HG03060 (cell line): ENCODE measurements at regions not wholly inside any gene's neighbourhood (a gene's known extent, or its start where the extent isn't known, plus 50 kb on each side); places are given as distances from the start of the nearest gene placed in this dataset.

Experiments used
- ATAC-seq: cut with Tn5 transposase; IDR thresholded peaks from one replicate; pipeline ENCODE4 v1.9.1; 2021; ENCODE audit warnings: low read depth, moderate number of reproducible peaks; ENCODE audit not compliant: unreplicated experiment

DNA sequence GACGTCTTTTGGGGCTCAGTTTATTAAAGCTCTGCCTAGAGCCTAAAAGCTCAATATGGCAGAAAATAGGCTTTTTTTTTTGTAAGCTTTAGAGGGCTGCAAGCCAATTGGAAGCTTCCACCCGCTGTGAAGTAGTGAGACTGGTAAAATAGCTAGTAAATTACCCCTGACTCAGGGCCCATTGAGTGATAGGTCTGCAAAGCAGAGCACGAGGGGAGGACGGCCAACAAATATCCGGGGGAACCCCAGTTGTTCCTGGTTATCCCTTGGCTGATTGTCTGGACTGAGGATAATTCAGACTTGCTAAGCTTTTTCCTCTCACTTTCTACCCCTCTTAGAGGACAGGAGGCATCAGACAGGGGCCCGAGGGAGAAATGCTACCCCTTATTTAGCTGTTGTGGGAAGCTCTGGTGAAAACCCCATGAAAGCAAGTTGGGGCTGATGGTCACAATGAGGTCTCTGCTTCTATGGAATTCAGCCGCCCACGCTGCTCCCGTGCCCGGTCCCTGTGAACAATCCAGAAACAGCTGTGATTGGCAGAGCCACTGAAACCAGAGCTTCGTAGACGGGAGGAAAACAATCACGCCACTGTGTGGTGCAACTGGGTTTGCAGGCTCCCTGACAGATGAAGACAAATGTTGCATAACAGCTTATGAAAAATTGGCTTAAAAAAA is 141.9 kb upstream of the LGALSL start:
- ATAC-seq = no peak

DNA sequence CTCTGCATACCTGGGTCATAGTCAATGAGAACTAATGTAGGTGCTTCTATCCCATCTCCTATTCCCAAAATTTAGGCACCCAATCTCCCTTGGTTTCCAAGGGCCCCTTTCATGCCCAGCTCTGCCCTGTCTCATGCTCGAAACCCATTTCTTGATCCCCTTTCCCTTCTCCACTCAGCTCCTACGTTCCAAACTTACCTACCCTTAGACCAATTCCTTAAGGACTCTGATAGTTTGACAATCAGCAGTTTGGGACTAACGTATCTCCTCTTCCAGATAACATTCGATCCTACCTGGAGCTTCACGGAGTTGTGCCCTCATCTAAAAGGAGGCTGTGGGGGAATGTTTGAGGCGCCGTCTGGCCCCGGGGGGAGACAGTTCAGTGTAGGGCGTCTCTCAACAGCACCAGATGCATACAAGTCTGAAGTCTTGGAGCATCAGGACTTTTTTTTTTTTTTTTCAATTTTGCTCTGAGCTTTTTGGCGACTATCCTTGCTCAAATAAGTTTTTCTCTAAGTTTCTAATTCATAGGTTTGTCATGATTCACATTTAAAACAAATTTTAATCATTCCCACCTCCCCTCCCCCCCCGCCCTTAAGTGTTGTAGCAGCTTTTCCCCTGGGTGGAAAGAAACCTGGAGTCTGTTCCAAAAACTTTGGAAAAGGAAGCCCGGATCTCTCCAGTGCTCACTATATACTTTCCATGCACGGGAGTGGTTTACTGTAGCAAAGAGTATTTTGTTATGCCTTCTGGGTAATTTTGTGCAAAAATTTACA is 141.2 kb upstream of the LGALSL start:
- ATAC-seq = no peak

DNA sequence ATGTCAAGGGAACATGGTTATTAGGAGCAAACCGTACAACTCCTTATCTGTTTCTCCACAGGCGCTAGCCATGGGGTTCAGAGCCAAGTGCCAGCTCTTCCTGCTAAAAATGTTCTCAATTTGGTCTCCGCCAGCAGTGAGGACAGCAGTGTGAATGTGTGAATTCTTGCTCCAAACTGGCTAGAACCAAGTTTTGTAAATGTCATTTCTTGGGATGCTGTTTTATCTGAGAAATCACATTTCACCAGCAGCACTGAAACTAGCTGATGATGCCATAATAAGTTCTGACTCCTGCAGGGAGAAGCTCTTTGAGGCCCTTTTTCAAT is 140.6 kb upstream of the LGALSL start:
- no peak for ATAC-seq

DNA sequence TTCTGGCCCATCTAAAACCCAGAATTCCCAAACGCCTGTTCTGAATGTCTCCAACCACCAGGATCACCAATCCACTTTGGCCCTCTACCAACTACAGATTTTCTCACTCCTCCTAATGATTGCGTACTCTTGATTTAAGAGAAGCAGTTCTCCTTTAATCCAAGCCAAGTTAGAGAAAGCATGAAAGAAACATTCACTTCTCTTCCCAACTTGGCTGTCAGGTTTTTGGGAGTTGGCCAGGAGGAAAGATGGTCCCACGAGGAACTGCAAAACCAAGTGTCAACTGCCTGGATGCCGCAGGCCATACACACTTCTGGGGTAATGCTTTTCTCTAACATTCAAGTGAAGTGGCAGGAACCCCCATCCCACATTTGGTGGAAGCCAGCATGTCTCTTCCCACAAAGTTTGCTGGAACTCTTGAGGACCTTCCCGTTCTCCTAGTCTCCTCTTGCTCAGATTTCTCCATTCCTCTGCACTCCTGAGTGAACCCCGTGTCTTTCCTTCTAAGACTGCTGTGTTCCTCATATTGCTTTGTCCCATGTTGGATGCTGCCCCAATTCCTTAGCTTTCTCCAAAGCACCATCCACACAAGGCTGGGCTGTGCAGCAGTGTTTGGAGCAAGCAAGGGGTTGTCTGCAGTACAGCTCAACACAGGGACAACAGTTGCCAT is 138.5 kb upstream of the LGALSL start:
- no peak for ATAC-seq

- ATAC-seq = no peak
Measured at GRCh38 chr2:64317707-64318475, 136.1 kb upstream of the LGALSL start.

- ATAC-seq = no peak
Measured at GRCh38 chr2:64318476-64318748, 135.6 kb upstream of the LGALSL start.

- ATAC-seq = no peak
Measured at GRCh38 chr2:64319896-64320295, 134.1 kb upstream of the LGALSL start.

DNA sequence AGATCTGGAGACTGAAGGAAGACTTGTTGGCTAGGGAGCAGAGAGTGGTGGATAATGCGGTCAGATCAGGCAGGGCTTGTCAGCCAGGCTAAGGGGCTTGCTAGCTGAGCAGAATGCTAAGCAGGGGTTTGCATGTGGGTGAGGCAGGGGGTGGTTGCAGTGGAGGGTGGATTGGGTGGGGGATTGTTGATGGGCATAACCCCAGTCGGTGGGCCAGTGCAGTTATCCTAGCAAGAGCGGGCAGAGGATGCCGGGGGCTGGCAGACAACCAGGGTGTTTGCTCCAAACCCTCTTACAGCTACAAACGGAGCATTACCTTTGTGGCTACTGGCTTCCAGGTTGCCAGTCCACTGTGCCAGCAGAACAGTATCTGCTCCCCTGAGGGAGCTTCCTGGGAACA is 131.5 kb upstream of the LGALSL start:
- no peak for ATAC-seq

DNA sequence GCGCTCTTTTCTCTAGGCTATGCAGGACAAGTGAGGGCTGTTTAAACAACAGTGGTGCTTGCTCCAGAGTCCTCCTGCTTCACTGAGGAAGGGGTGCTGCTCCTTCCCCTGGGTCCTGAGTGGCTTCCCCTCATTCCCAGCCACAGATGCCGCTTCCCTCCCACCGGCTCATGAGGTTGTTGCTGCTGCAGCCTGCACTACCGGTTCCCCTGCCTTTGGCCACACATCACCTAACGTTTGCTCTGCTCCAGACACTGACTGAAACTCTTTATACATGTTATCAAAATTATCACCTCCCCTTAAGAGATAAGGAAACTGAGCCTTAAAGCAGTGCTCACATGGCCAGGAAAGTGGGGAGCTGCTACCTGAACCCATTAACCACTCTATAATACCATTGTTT is 130.8 kb upstream of the LGALSL start:
- ATAC-seq = no peak

DNA sequence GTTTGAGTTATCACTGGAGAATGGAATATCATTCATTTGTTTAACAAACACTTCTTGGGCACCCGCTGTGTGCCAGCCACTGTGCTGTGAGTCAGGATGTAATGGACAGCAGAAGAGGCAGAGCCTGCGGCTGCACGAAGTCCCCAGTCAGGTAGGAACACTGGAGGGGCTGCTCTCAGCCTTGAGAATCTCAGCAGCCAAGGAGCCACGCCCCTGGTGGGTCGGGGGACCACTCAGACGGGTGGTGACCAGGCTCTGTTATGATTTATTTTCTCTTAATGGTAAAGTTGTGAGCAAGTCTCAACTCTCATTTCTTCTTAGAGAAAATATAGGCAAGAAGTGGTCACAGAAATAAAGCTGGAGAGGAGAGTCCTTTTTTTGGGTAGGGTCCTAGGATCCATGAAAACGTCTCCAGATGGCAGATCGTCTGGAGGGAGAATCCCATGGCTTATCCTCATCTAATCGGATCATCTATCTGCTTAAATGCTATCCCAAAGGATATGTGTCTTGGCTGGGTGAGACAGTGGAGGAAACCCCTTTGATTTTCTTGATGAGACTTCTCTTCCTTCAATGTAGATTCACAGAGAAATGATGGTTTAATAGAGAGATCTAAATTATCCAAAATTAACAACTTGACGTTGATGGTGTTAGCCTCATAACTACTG is 129.1 kb upstream of the LGALSL start:
- no peak for ATAC-seq

DNA sequence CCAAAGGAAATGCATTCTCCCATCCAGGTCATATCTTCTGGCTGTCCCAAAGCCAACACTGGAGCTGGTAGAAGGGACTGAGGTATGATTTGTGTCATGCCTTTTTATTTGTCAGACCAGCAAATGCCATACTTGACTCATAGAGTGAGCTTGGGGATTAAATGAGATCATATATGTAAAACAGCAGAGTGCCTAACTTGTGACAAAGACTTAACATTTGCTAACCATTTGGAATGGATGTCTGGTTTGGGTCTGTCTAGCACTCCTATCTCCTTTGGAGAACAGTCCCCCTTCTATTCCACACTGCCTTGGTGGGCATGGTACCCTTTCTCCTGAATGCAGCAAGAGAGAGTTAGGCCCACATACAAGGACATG is 128.5 kb upstream of the LGALSL start:
- peak; percentile 15 for ATAC-seq

DNA sequence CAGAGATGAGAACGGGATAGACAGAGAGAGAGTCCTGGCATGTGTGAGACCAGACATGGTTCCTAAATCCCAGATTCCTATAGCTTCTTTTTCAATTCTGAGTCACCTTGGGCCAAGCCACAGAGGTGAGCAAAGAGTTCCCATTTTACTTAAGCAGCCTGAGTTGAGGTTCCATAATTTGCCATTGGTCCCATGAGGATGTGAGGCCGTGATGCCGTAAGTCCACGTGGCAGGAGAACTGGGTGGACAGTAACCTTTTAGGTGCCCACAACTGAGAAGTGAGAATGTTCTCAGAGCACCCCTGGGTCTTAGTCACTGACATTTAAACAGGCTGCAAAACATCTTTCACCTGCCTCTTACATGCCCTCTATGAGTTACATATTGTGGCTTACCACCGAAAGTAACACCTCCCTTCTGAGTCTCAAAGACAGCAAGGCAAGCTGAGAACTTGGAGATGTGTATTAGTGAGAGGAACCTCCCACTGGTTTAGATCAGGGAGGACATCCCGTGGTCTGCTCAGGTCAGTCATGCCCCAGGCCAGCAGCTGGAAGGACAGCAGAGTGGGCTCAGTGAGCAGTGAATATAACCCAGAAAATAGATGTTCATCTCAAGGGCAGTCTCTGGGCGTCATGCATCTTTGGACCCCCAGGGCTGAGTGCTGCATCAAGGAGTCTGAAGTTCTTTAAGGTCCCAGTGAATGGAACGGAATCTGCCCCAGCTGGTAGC is 127.9 kb upstream of the LGALSL start:
- peak; percentile 73 for ATAC-seq

GRCh38 chr2:64326578-64327050 is 127.3 kb upstream of the LGALSL start:
- no peak for ATAC-seq

GRCh38 chr2:64327129-64327509 is 126.8 kb upstream of the LGALSL start:
- no peak for ATAC-seq

DNA sequence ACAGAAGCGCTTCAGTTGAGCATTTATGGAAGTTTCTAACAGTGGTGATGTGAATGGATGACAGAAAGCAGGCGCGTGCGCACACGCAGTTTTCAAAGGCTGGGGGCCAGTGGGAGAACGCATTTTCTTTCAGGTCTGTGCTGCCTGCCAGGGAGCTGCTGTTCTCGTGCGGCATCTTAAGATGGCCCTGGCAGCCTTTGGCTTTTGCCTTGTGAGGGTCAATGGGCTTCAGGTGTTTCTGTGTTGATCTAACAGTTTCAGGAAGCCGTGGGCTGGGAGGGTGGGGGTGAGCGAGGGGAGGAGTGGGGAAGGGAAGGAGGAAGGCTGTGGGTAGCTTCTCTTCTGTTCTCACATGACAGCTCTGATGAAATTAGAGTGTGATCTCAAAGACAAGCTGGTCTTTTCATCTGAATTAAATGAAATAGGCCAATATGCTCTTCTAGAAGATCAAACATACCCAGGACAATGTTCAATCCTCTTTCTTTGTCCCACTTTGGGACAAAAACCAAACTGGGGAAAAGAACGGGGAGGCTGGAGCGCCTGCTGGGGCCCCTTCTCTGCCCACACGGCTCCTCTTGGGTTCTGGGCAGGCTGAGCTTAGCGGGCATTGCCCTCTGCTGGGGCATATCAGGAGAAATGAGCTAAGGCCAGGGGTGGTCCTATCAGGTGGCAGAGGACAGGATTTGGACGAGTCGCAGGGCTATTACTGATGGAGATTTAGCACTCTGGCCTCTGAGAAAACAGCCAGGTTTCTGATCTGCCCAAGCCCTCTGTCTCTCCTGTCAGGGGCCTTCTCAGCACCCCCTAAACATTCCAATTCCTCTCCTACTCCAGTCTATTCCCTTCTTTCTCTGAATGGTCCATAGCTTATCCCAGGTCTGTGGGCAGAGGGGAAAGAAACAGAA is 126.2 kb upstream of the LGALSL start:
- ATAC-seq = no peak

DNA sequence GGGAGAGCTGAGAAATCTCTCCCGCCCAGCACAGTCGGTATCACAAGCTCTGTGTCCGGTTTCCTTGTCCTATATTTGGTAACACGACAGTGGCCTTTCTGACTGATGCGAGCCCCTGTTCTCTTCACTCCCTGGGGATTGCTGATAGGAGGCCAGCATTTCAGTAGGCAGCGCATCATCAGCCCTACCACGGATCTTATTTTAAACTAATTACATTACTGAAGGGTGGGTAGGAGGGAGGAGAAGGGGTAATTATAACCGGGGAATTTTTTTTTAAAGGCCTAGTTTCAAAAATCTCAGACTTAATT is 125.6 kb upstream of the LGALSL start:
- no peak for ATAC-seq

- ATAC-seq = no peak
Measured at GRCh38 chr2:64328756-64329155, 125.2 kb upstream of the LGALSL start.

DNA sequence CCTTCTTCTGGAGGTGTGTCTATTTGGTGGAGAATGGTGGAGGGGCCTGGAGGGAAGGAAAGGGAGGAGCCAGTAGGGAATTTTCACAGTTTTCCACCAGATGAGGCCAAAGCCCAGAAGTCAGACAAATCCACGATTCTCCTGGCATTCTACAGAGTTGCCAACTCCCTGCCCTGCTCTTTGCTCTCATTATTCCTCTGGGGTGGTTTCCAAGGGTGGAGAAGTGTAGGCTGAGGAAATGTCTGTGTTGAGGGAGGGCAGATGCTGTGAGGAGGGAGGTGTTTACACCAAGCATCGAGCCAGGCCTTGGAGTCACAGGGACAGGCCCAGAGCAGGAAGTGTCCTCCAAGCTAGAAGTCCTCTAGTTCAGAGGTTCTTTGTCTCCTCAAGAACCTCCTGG is 124.1 kb upstream of the LGALSL start:
- ATAC-seq = no peak
